Stimulated activated naive CD4-positive, alpha-beta T cell treated with Interleukin-2 at 50 U/mL for 16 hours (primary cell): ENCODE measurements at regions not wholly inside any gene's neighbourhood (a gene's known extent, or its start where the extent isn't known, plus 50 kb on each side); places are given as distances from the start of the nearest gene placed in this dataset.

Source experiments
- DNase-seq: peaks from one replicate; lab custom pipeline; 2025; lab: John Stamatoyannopoulos, UW

DNA sequence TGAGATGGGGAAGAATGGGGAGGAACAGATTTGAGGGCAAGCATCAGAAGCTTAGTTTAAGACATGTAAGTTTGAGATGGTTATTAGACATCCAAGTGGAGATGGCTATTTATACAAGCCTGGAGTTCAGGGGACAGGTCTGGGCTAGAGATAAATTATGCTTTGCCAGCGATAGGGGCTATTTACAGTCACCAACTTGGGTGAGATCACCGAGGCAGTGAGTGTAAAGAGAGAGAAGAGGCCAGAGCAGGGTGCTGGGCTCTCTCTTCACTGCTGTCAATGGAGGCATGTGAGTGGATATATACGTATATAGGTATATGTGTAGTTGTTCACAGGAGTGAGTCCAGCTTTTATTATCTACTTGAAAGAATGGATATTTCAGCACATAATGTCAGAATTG is 81.0 kb downstream of the QPCT start:
- DNase-seq = no peak

DNA sequence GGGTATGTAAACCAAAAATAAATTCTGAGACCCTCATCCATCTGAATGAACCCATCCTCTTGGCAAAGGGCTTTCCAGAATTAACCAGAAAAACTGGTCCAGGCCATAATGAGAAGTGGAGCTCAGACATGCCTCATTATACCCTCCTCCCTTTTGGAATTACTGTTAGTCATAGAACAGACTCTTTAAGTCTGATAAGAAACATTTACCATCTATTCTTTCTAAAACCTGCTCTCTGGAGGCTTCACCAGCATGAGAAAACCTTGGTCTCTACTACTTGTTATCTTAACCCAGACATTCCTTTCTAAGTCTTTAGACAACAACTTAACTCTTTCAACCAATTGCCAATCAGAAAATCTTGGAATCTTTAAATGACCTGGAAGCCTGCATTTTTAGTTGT is 82.8 kb downstream of the QPCT start:
- DNase-seq = no peak

DNA sequence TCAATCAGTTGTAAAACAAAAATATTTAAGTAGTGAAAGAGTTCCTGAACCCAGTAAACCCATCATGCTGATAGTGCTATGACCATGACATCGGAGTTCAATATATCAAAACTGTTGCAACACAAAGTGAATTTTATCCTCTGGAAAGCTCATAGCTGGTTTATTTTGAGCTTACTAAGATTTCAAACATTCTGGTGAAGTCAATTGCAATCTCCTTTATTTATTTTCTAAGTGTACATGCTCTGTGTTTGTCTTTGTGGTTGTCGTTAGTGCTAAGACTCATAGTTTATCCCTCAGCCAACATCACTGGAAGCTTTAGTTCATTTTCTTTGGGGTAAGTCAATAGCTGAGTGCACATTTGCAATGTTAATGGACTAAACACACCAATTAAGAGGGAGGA is 91.9 kb downstream of the QPCT start:
- DNase-seq = no peak

DNA sequence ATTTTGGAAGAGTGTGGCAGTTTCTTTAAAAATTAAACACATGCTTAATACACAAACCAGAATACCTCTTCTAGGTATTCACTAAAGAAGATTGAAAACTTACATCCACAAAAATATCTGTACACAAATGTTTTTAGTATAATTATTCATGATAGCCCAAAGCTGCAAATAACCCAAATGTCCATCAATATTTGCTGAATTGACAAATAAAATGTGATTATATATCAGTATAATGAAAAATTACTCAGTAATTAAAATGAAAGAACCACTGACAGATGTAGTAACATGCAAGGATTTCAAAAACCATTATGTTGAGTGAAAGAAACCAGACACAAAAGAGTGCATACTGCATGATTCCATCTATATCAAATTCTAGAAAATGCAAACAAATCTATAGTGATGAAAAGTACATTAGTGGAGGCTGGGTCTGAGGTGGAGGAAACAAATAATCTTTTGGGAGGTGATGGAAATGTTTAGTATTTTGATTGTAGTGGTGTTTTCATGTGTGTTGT is 94.8 kb downstream of the QPCT start:
- DNase-seq = no peak

DNA sequence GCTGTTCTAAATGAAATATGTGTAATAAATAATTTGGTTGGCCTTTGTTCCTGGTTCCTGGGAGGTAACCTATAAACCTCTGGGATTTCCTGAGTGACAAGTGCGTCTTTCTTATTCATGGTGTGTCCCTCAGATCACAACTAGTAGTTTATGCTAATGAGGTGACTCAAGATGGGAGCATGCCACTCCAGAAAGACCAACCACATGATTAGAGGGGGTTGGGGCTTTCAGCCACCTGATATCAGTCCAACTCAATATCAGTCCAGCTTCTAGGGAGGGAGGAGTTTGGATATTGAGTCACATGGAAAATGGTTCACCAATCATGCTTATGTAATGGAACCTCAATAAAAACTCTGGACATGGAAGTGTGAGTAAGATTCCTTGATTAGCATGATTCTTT is 96.6 kb downstream of the QPCT start:
- no peak for DNase-seq

DNA sequence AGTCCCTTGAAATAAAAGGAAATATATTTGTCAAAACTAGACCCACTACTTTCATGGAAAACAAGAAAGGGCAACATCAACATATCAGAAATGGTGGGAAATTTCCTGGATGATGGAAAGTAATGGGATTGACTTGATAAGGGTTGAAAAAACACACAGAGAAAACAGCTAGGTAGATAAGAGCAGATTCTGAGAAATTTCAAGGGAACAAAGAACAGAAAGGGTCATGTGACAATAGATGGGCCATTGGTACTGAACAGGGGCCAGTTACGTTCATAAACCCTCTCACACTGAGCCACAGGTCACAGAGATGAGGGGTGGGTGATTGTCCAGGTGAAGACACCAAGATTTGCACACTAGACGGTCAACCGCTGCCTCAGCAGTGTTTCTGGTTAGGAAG is 98.7 kb downstream of the QPCT start:
- no peak for DNase-seq

DNA sequence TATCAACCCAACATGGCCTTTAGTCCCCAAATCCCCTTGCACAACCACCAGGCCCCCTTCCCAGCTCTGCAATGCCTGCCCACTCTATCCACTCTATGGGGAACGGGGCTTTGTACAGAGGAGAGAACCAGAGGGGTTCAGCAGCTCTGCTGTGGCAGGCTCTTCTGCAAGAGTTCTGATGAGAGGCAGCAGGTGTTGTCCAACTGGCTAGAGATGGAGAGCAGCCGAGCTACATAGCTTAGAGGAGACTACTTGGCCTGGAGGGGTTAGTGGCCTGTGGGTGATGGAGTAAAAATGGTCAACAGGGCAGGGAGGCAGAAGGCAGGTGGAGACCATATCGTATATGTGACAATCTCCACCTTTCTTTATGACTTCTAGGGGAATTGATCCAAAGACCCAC is 103.0 kb downstream of the QPCT start:
- DNase-seq = no peak

DNA sequence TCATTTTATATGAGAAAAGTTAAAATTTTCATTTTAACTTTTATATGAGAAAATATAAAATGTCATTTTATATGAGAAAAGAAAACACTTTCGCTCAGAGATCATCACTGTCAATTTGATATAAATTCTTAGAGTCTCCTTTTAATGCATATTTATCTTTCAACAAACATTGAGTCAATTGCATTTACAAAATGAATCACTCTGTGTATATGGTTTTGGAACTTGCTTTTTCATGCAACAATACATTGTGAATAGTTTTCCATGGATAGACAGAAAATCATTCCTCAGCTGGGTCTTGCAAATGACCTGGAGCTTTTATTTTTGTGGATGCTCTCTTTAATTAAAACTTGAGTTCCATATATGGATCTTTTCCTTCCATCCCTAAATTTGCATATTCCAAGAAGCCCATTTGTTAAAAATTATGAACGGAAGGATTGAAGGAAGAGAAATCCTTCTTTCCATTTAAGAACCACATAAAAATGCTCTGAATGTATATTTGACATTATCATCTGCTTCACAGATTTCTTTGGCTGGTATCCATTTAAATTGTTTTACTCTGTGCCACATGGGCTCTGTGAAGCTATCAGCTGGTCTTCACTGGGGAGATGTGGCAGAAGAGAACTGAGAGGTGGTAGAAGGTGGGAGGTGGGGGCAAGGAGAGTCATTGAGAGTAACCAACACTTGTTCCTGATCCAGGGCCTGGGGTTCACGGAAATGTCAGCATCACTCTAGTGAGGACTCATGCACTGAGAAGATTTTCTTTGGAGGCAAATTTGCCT is 104.1 kb downstream of the QPCT start:
- no peak for DNase-seq

DNA sequence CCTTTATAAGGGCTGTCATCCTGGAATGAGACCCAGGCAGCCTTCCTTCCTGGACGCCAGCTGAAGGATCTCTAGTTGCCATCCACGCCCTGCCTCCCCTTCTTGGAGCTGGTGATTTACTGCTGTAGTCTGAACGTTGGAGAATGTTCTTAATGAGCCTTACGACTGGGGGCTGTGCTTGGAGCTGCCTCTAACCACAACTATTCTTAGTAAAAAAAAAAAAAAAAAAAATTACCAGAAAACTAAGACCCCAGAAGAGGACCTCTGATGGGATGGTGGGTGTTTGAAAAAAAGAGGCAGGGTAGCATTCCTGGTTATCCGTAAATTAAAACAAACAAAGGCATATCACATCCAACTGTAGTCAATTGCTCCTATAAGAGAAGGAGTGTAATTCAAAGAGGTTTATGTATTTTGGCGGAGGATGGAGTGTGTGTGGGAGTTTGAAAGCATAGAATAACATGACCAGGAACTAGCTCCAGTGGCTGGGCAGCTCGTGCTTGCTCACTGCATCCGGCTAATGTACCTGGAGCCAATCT is 105.4 kb downstream of the QPCT start:
- DNase-seq = no peak

DNA sequence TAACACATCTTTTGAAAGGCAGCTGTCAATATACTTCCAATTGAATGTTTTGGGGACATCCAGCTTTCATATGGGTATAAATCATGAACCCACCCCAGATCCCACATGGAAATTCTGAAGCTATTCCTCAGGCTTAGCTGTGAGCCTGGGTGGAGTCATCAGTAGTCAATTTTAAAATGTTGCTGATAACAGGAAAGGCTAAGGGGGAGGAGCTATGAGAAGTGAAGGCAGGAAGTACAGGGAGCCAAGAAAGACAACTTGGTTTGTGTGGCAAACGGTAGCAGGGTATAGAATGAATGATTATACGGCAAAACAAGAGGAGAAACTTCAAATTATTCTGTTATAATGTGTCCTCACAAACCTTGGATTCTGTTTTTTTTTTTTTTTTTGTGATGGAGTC is 108.6 kb downstream of the QPCT start:
- no peak for DNase-seq

DNA sequence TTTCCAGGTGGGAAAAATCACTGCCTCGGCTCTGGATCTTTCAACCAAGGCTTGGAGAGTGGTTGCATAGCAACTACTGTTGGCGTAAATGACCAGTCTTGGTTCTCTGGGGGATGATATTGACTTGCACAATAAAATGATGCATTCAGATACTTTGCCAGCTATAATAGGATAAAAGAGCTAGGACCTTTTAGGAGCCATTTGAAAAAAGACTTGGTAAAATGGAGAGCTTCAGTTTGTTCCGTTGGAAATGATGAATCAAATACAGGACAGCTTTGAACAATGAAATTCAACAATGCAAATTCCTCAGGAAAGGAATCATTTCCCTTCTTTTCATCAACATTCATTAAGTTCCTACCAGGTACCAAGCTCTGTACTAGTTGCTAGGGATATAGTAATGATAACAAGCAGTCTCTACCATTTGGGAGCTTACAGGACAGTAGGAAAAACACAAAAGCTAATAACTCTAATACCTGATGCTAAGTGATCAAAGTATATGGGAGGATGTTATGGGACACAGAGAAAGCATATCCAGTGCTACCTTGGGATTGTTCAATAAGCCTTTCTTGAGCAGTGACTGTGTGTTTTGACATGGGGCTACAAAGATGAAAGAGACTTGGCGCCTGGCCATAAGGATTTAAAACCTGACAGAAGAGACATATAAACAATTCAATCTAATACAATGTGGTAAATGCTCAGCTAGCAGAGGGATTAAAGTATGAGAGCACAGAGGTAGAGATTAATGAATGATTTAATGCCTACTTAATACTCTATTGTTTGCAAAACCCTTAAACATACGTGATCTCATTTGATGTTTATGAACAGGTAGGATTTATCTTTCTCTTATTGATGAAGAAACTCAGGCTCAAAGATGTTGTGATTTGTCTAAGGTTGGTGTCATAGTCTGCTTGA is 110.7 kb downstream of the QPCT start:
- no peak for DNase-seq

DNA sequence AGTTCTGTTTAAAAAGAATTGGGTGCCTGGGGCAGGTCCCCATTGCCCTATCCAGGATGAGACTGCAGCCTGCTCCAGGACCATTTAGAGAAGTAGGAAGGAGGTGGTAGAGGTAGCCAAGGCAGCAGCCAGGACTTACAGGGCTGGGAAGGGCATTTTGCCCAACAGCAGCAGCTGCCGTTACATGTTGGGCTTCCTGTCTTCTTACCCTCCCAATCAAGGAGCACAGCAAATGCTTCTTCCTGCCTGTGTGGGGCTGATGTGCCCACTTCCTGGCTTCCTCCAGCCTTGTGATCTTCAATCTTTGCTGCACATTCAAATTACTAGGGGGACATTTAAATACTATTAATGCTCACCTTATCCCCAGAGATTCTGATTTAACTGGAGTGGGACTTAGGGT is 112.0 kb downstream of the QPCT start:
- DNase-seq = no peak

DNA sequence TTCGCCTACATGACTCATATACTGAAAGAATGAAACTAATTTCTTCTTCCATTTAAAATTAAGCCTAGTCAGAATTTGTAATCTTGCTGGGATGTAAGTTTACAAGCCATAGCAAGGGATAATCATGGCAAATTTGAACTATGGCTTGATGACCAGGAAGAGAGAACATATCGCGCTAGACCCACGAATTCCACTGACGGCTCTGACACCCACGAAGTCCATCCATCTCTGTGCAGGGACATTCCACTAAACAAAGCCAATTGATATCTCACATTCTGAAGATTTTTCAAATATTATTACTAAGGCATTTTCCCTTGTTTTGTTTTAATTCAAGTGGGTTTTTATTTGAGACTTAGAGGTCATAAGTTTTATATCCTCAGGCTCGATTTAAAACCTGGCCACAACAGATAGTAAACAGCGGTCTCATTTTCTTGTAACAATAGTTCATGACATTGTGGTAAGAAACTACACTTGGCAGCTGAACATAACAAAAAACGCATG is 113.0 kb downstream of the QPCT start:
- no peak for DNase-seq

DNA sequence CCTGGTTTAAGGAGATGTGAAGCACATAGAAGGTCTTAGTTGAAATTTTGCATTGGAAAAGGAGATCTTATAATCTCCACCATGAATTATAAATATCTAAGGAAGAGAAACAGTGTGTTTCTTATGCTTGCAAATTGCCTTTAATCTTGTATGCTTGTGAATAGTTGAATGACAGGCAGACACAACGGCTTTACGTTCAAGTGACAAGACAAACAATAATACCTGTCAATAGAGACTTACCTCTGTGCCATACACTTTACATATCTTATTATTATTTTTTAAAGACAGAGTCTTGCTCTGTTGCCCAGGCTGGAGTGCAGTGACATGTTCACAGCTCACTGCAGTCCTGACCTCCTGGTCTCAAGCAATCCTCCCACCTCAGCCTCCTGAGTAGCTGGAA is 113.7 kb downstream of the QPCT start:
- DNase-seq = no peak

DNA sequence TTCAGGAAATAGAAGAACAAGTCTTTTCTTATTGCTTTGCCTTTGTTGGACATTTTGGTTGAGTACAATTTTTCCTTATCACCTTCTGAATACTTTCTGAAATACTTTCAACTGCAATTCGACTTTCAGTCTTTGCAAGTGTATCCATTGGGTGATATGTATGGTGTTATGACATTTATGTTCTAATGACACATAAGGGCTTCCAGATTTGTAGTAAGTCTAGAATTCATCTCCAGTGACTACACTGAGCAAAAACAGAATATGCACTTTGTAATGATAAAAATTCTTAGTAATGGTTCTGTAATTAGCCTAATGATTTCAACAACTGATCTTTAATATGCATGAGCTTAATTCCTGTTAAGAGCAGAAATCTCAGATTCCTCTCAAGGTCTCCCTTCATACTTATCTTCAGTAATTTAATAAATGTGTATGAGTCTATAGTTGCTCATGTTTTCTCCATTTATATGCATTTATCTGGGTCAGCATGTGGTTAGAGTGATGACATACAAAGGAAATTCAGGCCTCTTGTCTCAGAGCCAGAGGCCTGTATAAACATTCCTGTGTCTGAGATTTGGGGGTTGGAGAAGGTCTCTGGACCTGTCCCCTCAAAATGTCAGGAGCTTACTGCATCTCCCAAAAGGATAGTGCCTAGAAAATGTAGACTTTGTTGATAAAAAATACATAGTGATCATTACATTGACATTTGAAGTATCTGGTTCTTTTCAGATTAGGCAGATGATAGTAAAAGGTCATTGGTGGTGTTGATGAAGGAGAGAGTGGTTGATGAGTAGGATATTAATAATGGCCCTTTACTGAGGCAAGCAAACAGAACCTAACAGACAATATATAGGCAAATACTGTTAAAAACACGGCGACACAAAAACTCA is 114.9 kb downstream of the QPCT start:
- DNase-seq = no peak

DNA sequence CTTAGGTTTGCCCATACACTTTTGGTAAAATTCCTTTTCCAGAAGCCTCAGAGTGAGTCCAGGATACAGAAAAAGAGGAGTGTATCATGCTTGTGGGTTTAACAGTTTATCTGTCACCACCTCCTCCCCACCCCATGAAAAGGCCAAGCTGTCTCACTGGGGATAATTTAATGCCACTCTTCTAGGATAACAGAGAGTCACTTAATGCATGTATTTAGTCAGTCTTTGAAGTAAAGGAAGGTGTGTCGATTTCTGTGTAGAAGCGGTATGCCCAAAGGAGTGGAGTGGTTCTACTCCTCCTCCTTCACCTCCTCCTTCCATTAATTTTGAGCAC is 116.4 kb downstream of the QPCT start:
- no peak for DNase-seq

DNA sequence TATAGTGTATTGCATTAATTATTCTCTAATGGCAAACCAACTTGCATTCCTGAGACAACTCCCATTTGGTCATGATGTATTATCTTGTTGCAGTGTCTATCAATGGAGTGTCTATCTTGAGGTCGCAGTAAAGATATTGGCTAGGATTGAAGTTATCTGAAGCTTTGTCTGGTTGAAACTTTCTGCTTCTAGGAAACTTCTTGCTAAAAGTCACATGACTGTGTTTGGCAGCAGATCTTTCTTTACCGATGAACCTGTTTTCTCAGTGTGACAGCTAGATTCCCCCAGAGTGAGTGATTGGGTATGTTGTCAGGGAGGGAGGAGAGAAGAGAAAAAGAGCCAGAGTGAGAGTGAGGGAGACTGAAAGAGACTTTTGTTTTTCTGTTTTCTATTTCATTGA is 119.6 kb downstream of the QPCT start:
- DNase-seq = no peak

DNA sequence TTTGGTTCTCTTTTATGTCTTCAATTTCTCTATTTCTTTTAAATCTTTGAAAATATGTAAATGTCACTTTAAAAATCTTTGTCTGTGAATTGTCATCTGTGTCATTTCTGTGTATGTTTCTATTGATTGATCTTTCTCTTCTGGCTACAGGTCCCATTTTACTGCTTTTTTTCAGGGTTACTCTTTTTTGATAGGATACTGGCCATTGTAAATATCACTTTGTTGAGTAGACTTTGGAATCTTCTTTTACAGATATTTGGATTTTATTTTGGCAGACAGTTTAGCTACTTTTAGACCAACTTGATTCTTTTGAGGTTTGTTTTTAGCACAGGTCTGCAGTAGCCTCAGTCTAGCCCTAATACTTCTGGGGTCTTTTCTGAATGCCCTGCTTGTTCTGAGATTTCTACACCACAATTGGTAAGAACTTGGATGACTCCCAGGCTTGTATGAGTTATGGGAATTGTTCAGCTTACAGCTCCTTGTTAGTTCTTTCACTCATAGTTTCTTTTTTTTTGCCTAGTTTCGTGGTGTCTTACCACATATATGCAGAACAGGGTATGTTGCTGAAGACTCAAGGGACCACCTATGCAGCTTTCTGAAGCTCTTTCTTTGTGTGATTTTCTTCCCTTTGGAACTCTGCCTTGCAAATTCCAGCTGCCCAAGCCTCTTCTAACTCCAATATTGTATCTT is 122.2 kb downstream of the QPCT start:
- DNase-seq = no peak

DNA sequence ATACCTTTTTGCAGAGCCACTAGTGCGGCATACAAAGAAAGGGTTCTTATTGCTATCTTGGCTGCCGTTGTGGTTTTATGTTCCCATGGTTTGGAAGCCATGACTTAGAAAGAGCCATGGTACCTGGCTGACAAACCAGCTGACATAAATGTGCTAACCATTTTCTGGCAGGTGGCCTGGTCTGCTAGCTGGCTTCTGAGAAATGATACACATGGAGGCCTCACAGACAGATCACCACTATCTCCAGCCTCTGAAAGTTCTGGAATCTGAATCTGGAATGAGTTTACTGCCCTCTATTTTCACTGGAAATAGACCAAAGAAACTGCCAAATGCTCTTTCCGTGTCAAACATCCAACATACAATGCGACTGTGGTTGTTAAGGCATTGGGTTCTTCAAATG is 123.7 kb downstream of the QPCT start:
- no peak for DNase-seq

DNA sequence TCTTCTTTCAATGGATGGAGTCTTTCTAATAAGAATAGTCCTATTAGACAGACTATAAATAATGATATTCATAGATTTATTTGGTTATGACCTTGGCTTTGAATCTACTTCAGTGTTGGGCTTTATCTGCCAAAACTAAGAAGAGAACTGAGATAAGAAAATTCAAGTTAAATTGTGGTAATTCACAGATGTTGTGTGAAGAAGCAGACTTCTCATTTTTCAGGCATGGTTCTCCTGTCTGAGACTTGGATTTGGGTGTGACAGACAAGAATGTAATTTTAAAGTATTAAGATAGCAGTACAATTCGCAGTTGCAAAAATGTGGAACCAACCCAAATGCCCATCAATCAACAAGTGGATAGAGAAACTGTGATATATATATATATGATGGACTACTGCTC is 124.7 kb downstream of the QPCT start:
- DNase-seq = no peak

DNA sequence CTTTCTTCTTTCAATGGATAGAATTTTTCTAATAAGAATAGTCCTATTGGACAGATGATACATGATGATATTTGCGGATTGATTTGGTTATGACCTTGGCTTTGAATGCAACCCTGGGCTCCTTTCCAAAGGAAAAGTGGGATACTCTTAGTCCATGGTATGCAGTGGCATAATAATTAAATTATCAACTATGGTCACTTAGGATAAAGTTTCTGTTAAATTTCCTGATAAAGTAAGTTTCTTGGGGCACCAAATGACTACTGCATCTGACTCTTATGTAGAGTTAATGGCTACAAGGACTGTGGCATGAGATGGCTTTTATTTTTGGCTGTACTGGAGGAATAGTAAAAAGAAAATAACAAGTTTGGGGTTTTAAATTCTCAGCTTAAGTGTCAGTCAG is 126.7 kb downstream of the QPCT start:
- no peak for DNase-seq
